ENCODE measurements at regions not wholly inside any gene's neighbourhood (a gene's known extent, or its start where the extent isn't known, plus 50 kb on each side); places are given as distances from the start of the nearest gene placed in this dataset.

DNA sequence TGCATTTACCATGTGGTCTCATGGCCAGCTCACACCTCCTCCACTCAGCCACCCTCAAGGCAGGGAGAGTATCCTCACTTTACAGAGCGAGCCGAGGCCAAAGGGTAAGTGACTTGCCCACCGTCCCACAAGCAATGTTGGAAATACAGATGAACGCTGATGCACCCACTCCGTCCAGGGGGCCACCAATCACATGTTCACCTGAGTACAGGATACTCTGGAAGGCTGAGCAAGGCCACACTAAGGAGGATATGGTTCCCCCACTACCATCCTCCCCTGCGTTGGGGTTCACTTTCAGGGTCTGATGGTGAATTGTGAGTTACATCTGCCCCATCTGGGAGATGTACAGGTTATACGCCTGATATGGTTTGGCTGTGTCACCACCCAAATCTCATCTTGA lies 128.8 kb downstream of the ATPSCKMT start:
- no peaks in the 10 kb centered on the region for H3K9me2 ChIP-seq (ENCODE audit: insufficient read depth, low read length)
- H3K9ac ChIP-seq (ENCODE audit: low read length): no peak overlapping the region
- TF ChIP-seq RAD21 (conservative IDR thresholded peaks at IDR 0.05) (no peak), POLR2AphosphoS5 (IDR thresholded peaks at IDR 0.05) (no peak), SMC3 (conservative IDR thresholded peaks at IDR 0.05; ENCODE audit: poor library complexity) (no peak), TAF1 (IDR thresholded peaks at IDR 0.05; ENCODE audit: low read depth) (no peak), MXI1 (conservative IDR thresholded peaks at IDR 0.05; ENCODE audit: poor library complexity, severe bottlenecking) (no peak), EZH2 (IDR thresholded peaks at IDR 0.05; ENCODE audit: borderline replicate concordance, insufficient read depth, low read length, poor library complexity, severe bottlenecking) (no peak), EP300 (conservative IDR thresholded peaks at IDR 0.05; ENCODE audit: poor library complexity, severe bottlenecking) (no peak)
- TF ChIP-seq, protein P1, sequence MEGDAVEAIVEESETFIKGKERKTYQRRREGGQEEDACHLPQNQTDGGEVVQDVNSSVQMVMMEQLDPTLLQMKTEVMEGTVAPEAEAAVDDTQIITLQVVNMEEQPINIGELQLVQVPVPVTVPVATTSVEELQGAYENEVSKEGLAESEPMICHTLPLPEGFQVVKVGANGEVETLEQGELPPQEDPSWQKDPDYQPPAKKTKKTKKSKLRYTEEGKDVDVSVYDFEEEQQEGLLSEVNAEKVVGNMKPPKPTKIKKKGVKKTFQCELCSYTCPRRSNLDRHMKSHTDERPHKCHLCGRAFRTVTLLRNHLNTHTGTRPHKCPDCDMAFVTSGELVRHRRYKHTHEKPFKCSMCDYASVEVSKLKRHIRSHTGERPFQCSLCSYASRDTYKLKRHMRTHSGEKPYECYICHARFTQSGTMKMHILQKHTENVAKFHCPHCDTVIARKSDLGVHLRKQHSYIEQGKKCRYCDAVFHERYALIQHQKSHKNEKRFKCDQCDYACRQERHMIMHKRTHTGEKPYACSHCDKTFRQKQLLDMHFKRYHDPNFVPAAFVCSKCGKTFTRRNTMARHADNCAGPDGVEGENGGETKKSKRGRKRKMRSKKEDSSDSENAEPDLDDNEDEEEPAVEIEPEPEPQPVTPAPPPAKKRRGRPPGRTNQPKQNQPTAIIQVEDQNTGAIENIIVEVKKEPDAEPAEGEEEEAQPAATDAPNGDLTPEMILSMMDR (IDR thresholded peaks at IDR 0.05; ENCODE audit: poor library complexity, severe bottlenecking): no peak
- TF ChIP-seq, protein P2, sequence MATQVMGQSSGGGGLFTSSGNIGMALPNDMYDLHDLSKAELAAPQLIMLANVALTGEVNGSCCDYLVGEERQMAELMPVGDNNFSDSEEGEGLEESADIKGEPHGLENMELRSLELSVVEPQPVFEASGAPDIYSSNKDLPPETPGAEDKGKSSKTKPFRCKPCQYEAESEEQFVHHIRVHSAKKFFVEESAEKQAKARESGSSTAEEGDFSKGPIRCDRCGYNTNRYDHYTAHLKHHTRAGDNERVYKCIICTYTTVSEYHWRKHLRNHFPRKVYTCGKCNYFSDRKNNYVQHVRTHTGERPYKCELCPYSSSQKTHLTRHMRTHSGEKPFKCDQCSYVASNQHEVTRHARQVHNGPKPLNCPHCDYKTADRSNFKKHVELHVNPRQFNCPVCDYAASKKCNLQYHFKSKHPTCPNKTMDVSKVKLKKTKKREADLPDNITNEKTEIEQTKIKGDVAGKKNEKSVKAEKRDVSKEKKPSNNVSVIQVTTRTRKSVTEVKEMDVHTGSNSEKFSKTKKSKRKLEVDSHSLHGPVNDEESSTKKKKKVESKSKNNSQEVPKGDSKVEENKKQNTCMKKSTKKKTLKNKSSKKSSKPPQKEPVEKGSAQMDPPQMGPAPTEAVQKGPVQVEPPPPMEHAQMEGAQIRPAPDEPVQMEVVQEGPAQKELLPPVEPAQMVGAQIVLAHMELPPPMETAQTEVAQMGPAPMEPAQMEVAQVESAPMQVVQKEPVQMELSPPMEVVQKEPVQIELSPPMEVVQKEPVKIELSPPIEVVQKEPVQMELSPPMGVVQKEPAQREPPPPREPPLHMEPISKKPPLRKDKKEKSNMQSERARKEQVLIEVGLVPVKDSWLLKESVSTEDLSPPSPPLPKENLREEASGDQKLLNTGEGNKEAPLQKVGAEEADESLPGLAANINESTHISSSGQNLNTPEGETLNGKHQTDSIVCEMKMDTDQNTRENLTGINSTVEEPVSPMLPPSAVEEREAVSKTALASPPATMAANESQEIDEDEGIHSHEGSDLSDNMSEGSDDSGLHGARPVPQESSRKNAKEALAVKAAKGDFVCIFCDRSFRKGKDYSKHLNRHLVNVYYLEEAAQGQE (IDR thresholded peaks at IDR 0.05; ENCODE audit: borderline replicate concordance): no peak
- no peak overlapping the region for H3K27ac ChIP-seq (ENCODE audit: low read length)
- no peaks in the 10 kb centered on the region for H3F3A ChIP-seq (ENCODE audit: insufficient read depth, low read length, poor library complexity, severe bottlenecking)
- H2AFZ ChIP-seq (ENCODE audit: low read depth, low read length): no peak overlapping the region
- no peak overlapping the region for H3K4me2 ChIP-seq (ENCODE audit: low read length)
- H3K4me3 ChIP-seq (ENCODE audit: low read length): no peak overlapping the region
- H4K20me1 ChIP-seq (ENCODE audit: insufficient read depth): no peaks in the 10 kb centered on the region
- no peaks in the 10 kb centered on the region for H3K9me3 ChIP-seq (ENCODE audit: low read length)
- H3K79me2 ChIP-seq (replicated peaks; ENCODE audit: insufficient read depth, low read length): no peaks in the 10 kb centered on the region
- H3K36me3 ChIP-seq (ENCODE audit: insufficient read depth, low read length): no peaks in the 10 kb centered on the region
- no peaks in the 10 kb centered on the region for H3K27me3 ChIP-seq (ENCODE audit: insufficient read depth, low read depth, low read length)

DNA sequence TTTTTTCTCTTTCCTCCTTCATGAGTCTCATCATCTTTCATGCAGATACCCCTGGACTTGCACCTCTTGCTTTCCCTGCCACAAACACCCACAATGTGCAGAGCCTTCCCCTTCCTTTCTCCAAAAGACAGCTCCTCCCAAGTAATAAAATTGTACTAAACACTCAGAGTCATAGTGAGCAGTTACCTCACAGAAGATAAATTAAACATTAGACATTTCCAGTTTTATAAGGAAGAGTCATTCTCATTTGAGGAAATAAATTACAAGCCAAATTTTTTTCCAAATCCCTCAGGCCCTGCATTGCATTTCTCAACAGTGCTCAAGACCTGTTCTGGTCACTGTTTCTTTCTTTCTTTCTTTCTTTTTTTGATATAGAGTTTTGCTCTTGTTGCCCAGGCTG lies 131.5 kb downstream of the ATPSCKMT start:
- no peaks in the 10 kb centered on the region for H3K36me3 ChIP-seq (ENCODE audit: insufficient read depth, low read length)
- no peaks in the 10 kb centered on the region for H3K9me3 ChIP-seq (ENCODE audit: low read length)
- H3K9me2 ChIP-seq (ENCODE audit: insufficient read depth, low read length): no peaks in the 10 kb centered on the region
- no peak overlapping the region for H3K9ac ChIP-seq (ENCODE audit: low read length)
- TF ChIP-seq RAD21 (conservative IDR thresholded peaks at IDR 0.05): no peak
- no peak for TF ChIP-seq MXI1 (conservative IDR thresholded peaks at IDR 0.05; ENCODE audit: poor library complexity, severe bottlenecking)
- TF ChIP-seq, protein P1 (IDR thresholded peaks at IDR 0.05; ENCODE audit: poor library complexity, severe bottlenecking): no peak
- no peak for TF ChIP-seq EP300 (conservative IDR thresholded peaks at IDR 0.05; ENCODE audit: poor library complexity, severe bottlenecking)
- TF ChIP-seq TAF1 (IDR thresholded peaks at IDR 0.05; ENCODE audit: low read depth): no peak
- no peak overlapping the region for H3K27ac ChIP-seq (ENCODE audit: low read length)
- no peak overlapping the region for H3K4me3 ChIP-seq (ENCODE audit: low read length)
- no peak overlapping the region for H2AFZ ChIP-seq (ENCODE audit: low read depth, low read length)
- no peaks in the 10 kb centered on the region for H3F3A ChIP-seq (ENCODE audit: insufficient read depth, low read length, poor library complexity, severe bottlenecking)
- H4K20me1 ChIP-seq (ENCODE audit: insufficient read depth): no peaks in the 10 kb centered on the region
- H3K4me2 ChIP-seq (ENCODE audit: low read length): no peak overlapping the region
- H3K79me2 ChIP-seq (replicated peaks; ENCODE audit: insufficient read depth, low read length): no peaks in the 10 kb centered on the region
- no peaks in the 10 kb centered on the region for H3K27me3 ChIP-seq (ENCODE audit: insufficient read depth, low read depth, low read length)

Data from neural cell (in vitro differentiated cells).